GM23338 (cell line): ENCODE measurements at regions not wholly inside any gene's neighbourhood (a gene's known extent, or its start where the extent isn't known, plus 50 kb on each side); places are given as distances from the start of the nearest gene placed in this dataset.

ENCODE experiments used
- ATAC-seq: fragments of 200-7000 bp; cut with Tn5 transposase; 3 replicates; pipeline ENCODE4 v1.9.1; 2020
- DNase-seq: peaks from one replicate; pipeline ENCODE4 v3.0.0-alpha.2; 2015; ENCODE audit warnings: low spot score
- H2AFZ ChIP-seq: fragments of 200-600 bp; sonication (generic); 2 replicates; pipeline ENCODE4 v1.8.0; 2016; ENCODE audit warnings: antibody characterized with exemption, mild to moderate bottlenecking, moderate library complexity
- H3F3A ChIP-seq: fragments of 200-600 bp; sonication (generic); replicated peaks from 2 replicates; pipeline ENCODE4 v1.8.0; 2017; ENCODE audit warnings: antibody characterized with exemption, mixed run types, low read depth
- H3K27ac ChIP-seq: fragments of 200-600 bp; sonication (generic); 2 replicates; pipeline ENCODE4 v1.6.1; 2016; ENCODE audit warnings: low read depth
- H3K27me3 ChIP-seq: fragments of 200-600 bp; sonication (generic); 2 replicates; pipeline ENCODE4 v1.8.0; 2016; ENCODE audit warnings: mild to moderate bottlenecking, mixed run types, moderate library complexity; ENCODE audit not compliant: insufficient read depth
- H3K36me3 ChIP-seq: fragments of 200-600 bp; sonication (generic); 2 replicates; pipeline ENCODE4 v1.8.0; 2016; ENCODE audit warnings: mild to moderate bottlenecking; ENCODE audit not compliant: insufficient read depth
- H3K4me1 ChIP-seq: fragments of 200-600 bp; sonication (generic); 2 replicates; pipeline ENCODE4 v1.8.0; 2016; ENCODE audit warnings: mild to moderate bottlenecking, moderate library complexity; ENCODE audit not compliant: insufficient read depth
- H3K4me2 ChIP-seq: fragments of 200-600 bp; sonication (generic); 2 replicates; pipeline ENCODE4 v1.7.1; 2017; ENCODE audit warnings: mixed run types
- H3K4me3 ChIP-seq: fragments of 200-600 bp; sonication (generic); 2 replicates; pipeline ENCODE4 v1.6.1; 2016; ENCODE audit warnings: mixed run types
- H3K79me2 ChIP-seq: fragments of 200-600 bp; sonication (generic); replicated peaks from 2 replicates; pipeline ENCODE4 v1.8.0; 2017; ENCODE audit warnings: mild to moderate bottlenecking; ENCODE audit not compliant: insufficient read depth
- H3K9me2 ChIP-seq: fragments of 200-600 bp; sonication (generic); 2 replicates; pipeline ENCODE4 v1.8.0; 2017; ENCODE audit not compliant: insufficient read depth
- H4K20me1 ChIP-seq: fragments of 200-600 bp; sonication (generic); replicated peaks from 2 replicates; pipeline ENCODE4 v1.8.0; 2017; ENCODE audit warnings: mild to moderate bottlenecking; ENCODE audit not compliant: insufficient read depth
- H3K27ac Mint-ChIP-seq: 2 replicates; pipeline ENCODE4 v1.8.0; 2020; ENCODE audit warnings: inconsistent platforms, mild to moderate bottlenecking, moderate library complexity, mixed read lengths
- H3K27me3 Mint-ChIP-seq: 3 replicates; pipeline ENCODE4 v1.8.0; 2022; ENCODE audit warnings: low read depth, mild to moderate bottlenecking, moderate library complexity, mixed read lengths, inconsistent platforms; ENCODE audit not compliant: insufficient read depth, poor library complexity
- H3K36me3 Mint-ChIP-seq: 3 replicates; pipeline ENCODE4 v1.8.0; 2021; ENCODE audit warnings: low read depth, mild to moderate bottlenecking, inconsistent platforms, moderate library complexity, mixed read lengths
- H3K4me1 Mint-ChIP-seq: 3 replicates; pipeline ENCODE4 v1.8.0; 2020; ENCODE audit warnings: mild to moderate bottlenecking, inconsistent platforms, mixed read lengths
- H3K4me3 Mint-ChIP-seq: 3 replicates; pipeline ENCODE4 v1.8.0; 2021; ENCODE audit warnings: moderate library complexity, mild to moderate bottlenecking, inconsistent platforms, mixed read lengths
- H3K9me3 Mint-ChIP-seq: 3 replicates; pipeline ENCODE4 v1.8.0; 2020; ENCODE audit warnings: moderate library complexity, mild to moderate bottlenecking, inconsistent platforms, mixed read lengths
- CREB1 ChIP-seq: fragments of 250-450 bp; sonication (Bioruptor Pico); IDR thresholded peaks from 2 replicates; pipeline ENCODE4 v1.5.0; 2020; ENCODE audit warnings: low read depth, mild to moderate bottlenecking, moderate library complexity
- CTCF ChIP-seq, 2 experiments: fragments of 200-600 bp in 1 of 2; sonication (generic) in 1 of 2; conservative IDR thresholded peaks; 2 replicates each; pipeline versions ENCODE4 v1.5.1 to v1.6.1; 2016 to 2017; ENCODE audit warnings: antibody characterized with exemption in 2 of 2, low read depth in 2 of 2, mild to moderate bottlenecking in 2 of 2, moderate library complexity in 1 of 2
- ETS1 ChIP-seq: IDR thresholded peaks from 2 replicates; pipeline ENCODE4 v1.6.1; 2016; ENCODE audit warnings: antibody characterized with exemption
- EZH2 ChIP-seq: fragments of 200-600 bp; sonication (generic); IDR thresholded peaks from one replicate; pipeline ENCODE4 v1.8.0; 2017; ENCODE audit warnings: antibody characterized with exemption, mild to moderate bottlenecking, low read depth; ENCODE audit not compliant: unreplicated experiment
- EZH2phosphoT487 ChIP-seq: fragments of 200-600 bp; sonication (generic); IDR thresholded peaks from one replicate; pipeline ENCODE4 v1.8.1; 2018; ENCODE audit warnings: antibody characterized with exemption; ENCODE audit not compliant: unreplicated experiment
- JUNB ChIP-seq: IDR thresholded peaks from one replicate; pipeline ENCODE4 v1.6.1; 2016; ENCODE audit warnings: antibody characterized with exemption; ENCODE audit not compliant: unreplicated experiment
- NANOG ChIP-seq: IDR thresholded peaks from 2 replicates; pipeline ENCODE4 v1.6.1; 2016; ENCODE audit warnings: antibody characterized with exemption, borderline replicate concordance
- POLR2AphosphoS5 ChIP-seq: IDR thresholded peaks from 2 replicates; pipeline ENCODE4 v1.6.1; 2016; ENCODE audit warnings: antibody characterized with exemption, low read depth
- REST ChIP-seq: IDR thresholded peaks from one replicate; pipeline ENCODE4 v1.6.1; 2018; ENCODE audit warnings: antibody characterized with exemption; ENCODE audit not compliant: unreplicated experiment
- STAT1 ChIP-seq: IDR thresholded peaks from one replicate; pipeline ENCODE4 v1.6.1; 2016; ENCODE audit warnings: antibody characterized with exemption; ENCODE audit not compliant: unreplicated experiment
- ZNF114 ChIP-seq: fragments of 250-450 bp; sonication (Bioruptor Pico); IDR thresholded peaks from 2 replicates; pipeline ENCODE4 v1.5.0; 2020; ENCODE audit warnings: mild to moderate bottlenecking, moderate library complexity
- ZNF331 ChIP-seq: fragments of 250-450 bp; sonication (Bioruptor Pico); IDR thresholded peaks from 2 replicates; pipeline ENCODE4 v1.5.0; 2020; ENCODE audit warnings: low read depth, mild to moderate bottlenecking, moderate library complexity
- ZNF462 ChIP-seq: fragments of 250-450 bp; sonication (Bioruptor Pico); IDR thresholded peaks from 2 replicates; pipeline ENCODE4 v1.5.0; 2020; ENCODE audit warnings: mild to moderate bottlenecking, moderate library complexity

- Histone ChIP-seq H3K9me2 (peaks cover 3% of the 10 kb centered on the region; the same call in 1 of the 2 replicates), H3K4me3 (no peak overlapping the region), H3K79me2 (no peaks in the 10 kb centered on the region), H3K4me1 (peaks cover 10% of the 10 kb centered on the region), H3F3A (no peaks in the 10 kb centered on the region), H3K27me3 (no peaks in the 10 kb centered on the region), H3K4me2 (no peak overlapping the region), H3K27ac (no peak overlapping the region), H2AFZ (peak overlapping the region; percentile 98; the same call in 1 of the 2 replicates), H4K20me1 (no peaks in the 10 kb centered on the region), H3K36me3 (no peaks in the 10 kb centered on the region)
- Mint-ChIP-seq H3K4me3 (no peak overlapping the region), H3K4me1 (peaks cover 28% of the 10 kb centered on the region), H3K9me3 (no peaks in the 10 kb centered on the region), H3K27me3 (no peaks in the 10 kb centered on the region), H3K36me3 (no peaks in the 10 kb centered on the region), H3K27ac (no peak overlapping the region)
- no peak for DNase-seq
- TF ChIP-seq STAT1, result no peak
- no peak for TF ChIP-seq EZH2phosphoT487
- TF ChIP-seq ZNF114 (CRISPR knock-in tag), result no peak
- TF ChIP-seq EZH2, result no peak
- TF ChIP-seq REST, result no peak
- TF ChIP-seq ZNF331, result no peak
- TF ChIP-seq CREB1 (CRISPR knock-in tag), result no peak
- no peak for TF ChIP-seq POLR2AphosphoS5
- no peak for TF ChIP-seq NANOG
- TF ChIP-seq JUNB, result no peak
- TF ChIP-seq ZNF462 (CRISPR knock-in tag), result no peak
- TF ChIP-seq CTCF (conservative IDR thresholded peaks at IDR 0.05; ENCODE audit: low read depth in 2 of 2), result no peak
- no peak for TF ChIP-seq ETS1
- no peak for ATAC-seq
Observed at GRCh38 chr1:60948486-60948885, 133.9 kb upstream of the NFIA start.
